NCI-H146 (cell line): ENCODE measurements at regions not wholly inside any gene's neighbourhood (a gene's known extent, or its start where the extent isn't known, plus 50 kb on each side); places are given as distances from the start of the nearest gene placed in this dataset.

Experiments
- DNase-seq: peaks from one replicate; lab custom pipeline; 2025; lab: John Stamatoyannopoulos, UW

- DNase-seq = no peak
Observed at GRCh38 chr5:44659334-44659733, 149.4 kb upstream of the MRPS30 start.

- DNase-seq = no peak
Observed at GRCh38 chr5:44652674-44653073, 156.1 kb upstream of the MRPS30 start.

GRCh38 chr5:44646016-44646415, 162.7 kb upstream of the MRPS30 start:
- DNase-seq = no peak

- DNase-seq = no peak
Observed at GRCh38 chr5:44645502-44645901, 163.2 kb upstream of the MRPS30 start.

GRCh38 chr5:44644628-44645027, 164.1 kb upstream of the MRPS30 start:
- DNase-seq = no peak

GRCh38 chr5:44641820-44642219, 166.9 kb upstream of the MRPS30 start:
- DNase-seq = no peak

GRCh38 chr5:44640945-44641456, 167.7 kb upstream of the MRPS30 start:
- no peak for DNase-seq

GRCh38 chr5:44637916-44638869, 170.6 kb upstream of the MRPS30 start:
- DNase-seq = no peak

- no peak for DNase-seq
Observed at GRCh38 chr5:44632344-44632743, 176.4 kb upstream of the MRPS30 start.

GRCh38 chr5:44626846-44627245, 181.9 kb upstream of the MRPS30 start:
- DNase-seq = no peak

- DNase-seq = no peak
Observed at GRCh38 chr5:44622331-44622730, 186.4 kb upstream of the MRPS30 start.

GRCh38 chr5:44619875-44620610, 188.7 kb upstream of the MRPS30 start:
- DNase-seq = no peak

- no peak for DNase-seq
Observed at GRCh38 chr5:44614845-44615244, 193.9 kb upstream of the MRPS30 start.

- no peak for DNase-seq
Observed at GRCh38 chr5:44613936-44614335, 194.8 kb upstream of the MRPS30 start.

GRCh38 chr5:44605926-44606325, 202.8 kb upstream of the MRPS30 start:
- no peak for DNase-seq

- DNase-seq = peak; percentile 12
Observed at GRCh38 chr5:44603496-44604272, 205.1 kb upstream of the MRPS30 start.

- DNase-seq = no peak
Observed at GRCh38 chr5:44574678-44575077, 185.5 kb upstream of the FGF10 start.

GRCh38 chr5:44568519-44568918, 179.3 kb upstream of the FGF10 start:
- no peak for DNase-seq

GRCh38 chr5:44565902-44566301, 176.7 kb upstream of the FGF10 start:
- DNase-seq = no peak

- no peak for DNase-seq
Observed at GRCh38 chr5:44565360-44565759, 176.1 kb upstream of the FGF10 start.

- DNase-seq = no peak
Observed at GRCh38 chr5:44546286-44546685, 157.1 kb upstream of the FGF10 start.

- no peak for DNase-seq
Observed at GRCh38 chr5:44543511-44543910, 154.3 kb upstream of the FGF10 start.
